Progenitor cell of endocrine pancreas (in vitro differentiated cells): ENCODE measurements at regions not wholly inside any gene's neighbourhood (a gene's known extent, or its start where the extent isn't known, plus 50 kb on each side); places are given as distances from the start of the nearest gene placed in this dataset.

Source experiments
- DNase-seq: peaks from one replicate; pipeline ENCODE4 v3.0.0; 2021; ENCODE audit warnings: low spot score; ENCODE audit not compliant: unreplicated experiment
- H3K27ac Mint-ChIP-seq: 2 replicates; pipeline ENCODE4 v1.8.0; 2021; ENCODE audit warnings: mild to moderate bottlenecking, moderate library complexity, mixed read lengths
- H3K27me3 Mint-ChIP-seq: 2 replicates; pipeline ENCODE4 v1.8.0; 2021; ENCODE audit warnings: mixed read lengths
- H3K36me3 Mint-ChIP-seq: 2 replicates; pipeline ENCODE4 v1.8.0; 2022; ENCODE audit warnings: mixed read lengths; ENCODE audit not compliant: insufficient read depth
- H3K4me1 Mint-ChIP-seq: 2 replicates; pipeline ENCODE4 v1.8.0; 2021; ENCODE audit warnings: low read depth, mixed read lengths
- H3K4me3 Mint-ChIP-seq: 2 replicates; pipeline ENCODE4 v1.8.0; 2021; ENCODE audit warnings: low read depth, mild to moderate bottlenecking, moderate library complexity, mixed read lengths
- H3K9me3 Mint-ChIP-seq: 2 replicates; pipeline ENCODE4 v1.8.0; 2021; ENCODE audit warnings: low read depth, mixed read lengths
- CTCF ChIP-seq: fragments of 200-600 bp; sonication (generic); IDR thresholded peaks from one replicate; pipeline ENCODE4 v1.5.0; 2021; ENCODE audit warnings: antibody characterized with exemption, mild to moderate bottlenecking; ENCODE audit not compliant: unreplicated experiment

- no peak for DNase-seq
- H3K4me3 Mint-ChIP-seq = no peak overlapping the region
- TF ChIP-seq CTCF = no peak
- H3K9me3 Mint-ChIP-seq = no peaks in the 10 kb centered on the region
- H3K4me1 Mint-ChIP-seq = peaks cover 1% of the 10 kb centered on the region
- no peaks in the 10 kb centered on the region for H3K27me3 Mint-ChIP-seq
- no peaks in the 10 kb centered on the region for H3K36me3 Mint-ChIP-seq
- H3K27ac Mint-ChIP-seq = no peak overlapping the region
Measured at GRCh38 chr18:39655341-39655740, 2089.7 kb upstream of the CELF4 start.

- Mint-ChIP-seq H3K36me3 (no peaks in the 10 kb centered on the region), H3K9me3 (no peaks in the 10 kb centered on the region)
Measured at GRCh38 chr18:39653221-39653620, 2087.6 kb upstream of the CELF4 start.

DNA sequence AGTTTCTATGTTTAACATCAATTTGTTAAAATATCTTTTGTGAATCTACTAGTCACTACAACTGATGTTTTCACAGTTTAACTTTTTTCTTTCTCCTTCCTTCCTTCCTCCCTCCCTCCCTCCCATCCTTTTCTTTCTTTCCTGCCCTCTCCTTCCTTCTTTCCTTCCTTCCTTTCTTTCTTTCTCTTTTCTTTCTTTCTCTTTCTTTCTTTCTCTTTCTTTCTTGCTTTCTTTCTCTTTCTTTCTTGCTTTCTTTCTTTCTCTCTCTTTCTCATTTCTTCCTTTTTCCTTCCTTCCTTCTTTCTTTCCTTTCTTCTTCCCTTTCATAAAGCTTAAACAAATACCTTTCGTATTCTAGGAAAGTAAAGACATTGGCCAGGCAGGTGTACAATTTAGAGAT lies 2083.0 kb upstream of the CELF4 start:
- no peak overlapping the region for H3K27ac Mint-ChIP-seq

More at GRCh38 chr18:39653221-39653620, 2087.6 kb upstream of the CELF4 start:
- Mint-ChIP-seq H3K27me3 (no peaks in the 10 kb centered on the region), H3K27ac (no peak overlapping the region), H3K4me3 (no peak overlapping the region), H3K4me1 (no peaks in the 10 kb centered on the region)
- DNase-seq = no peak
- no peak for TF ChIP-seq CTCF

DNA sequence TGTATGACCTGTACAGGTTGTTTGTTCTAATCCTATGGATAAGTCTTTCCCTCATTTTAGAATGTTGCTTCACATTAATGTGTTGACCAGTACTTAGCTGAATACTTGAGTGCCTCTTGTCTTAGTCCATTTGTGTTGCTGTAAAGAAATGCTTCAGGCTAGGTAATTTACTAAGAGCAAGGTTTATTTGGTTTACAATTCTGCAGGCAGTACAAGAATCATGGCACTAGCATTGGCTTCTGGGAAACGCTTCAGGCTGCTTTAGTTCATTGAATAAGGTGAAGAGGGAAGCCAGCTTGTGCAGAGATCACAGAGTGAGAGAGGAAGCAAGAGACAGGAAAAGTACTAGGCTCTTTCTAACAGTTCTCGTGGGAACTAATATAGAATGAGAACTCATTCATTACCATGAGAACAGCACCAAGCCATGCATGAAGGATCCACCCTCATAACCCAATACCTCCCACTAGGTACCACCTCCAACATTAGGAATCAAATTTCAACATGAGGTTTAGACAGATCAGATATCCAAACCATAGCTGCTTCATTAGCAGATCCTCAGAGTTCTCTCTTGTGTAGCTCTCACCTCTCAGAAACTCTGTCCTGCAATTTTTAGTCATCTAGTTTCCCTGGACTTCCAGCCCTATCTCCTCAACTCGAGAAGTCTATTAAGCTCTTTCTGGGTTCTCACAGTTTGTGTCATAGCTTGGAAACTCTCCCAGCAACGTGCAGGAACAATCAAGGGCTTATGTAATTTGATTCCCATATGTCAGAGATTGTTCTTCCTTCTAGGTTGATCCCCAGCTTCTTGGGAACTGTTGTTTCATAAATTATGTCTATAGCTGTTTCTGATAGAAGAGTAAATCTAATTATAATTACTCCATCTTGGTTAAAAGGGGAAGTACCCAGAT lies 2082.3 kb upstream of the CELF4 start:
- H3K27me3 Mint-ChIP-seq = no peaks in the 10 kb centered on the region
- H3K4me3 Mint-ChIP-seq = no peak overlapping the region

More for the DNA sequence above, 2083.0 kb upstream of the CELF4 start:
- Mint-ChIP-seq H3K4me3 (no peak overlapping the region), H3K36me3 (no peaks in the 10 kb centered on the region), H3K9me3 (no peaks in the 10 kb centered on the region), H3K4me1 (no peaks in the 10 kb centered on the region), H3K27me3 (no peaks in the 10 kb centered on the region)
- no peak for TF ChIP-seq CTCF
- DNase-seq = no peak

GRCh38 chr18:39638224-39638623 lies 2072.6 kb upstream of the CELF4 start:
- Mint-ChIP-seq H3K4me3 (no peak overlapping the region), H3K4me1 (peaks cover 9% of the 10 kb centered on the region), H3K36me3 (no peaks in the 10 kb centered on the region), H3K27me3 (no peaks in the 10 kb centered on the region), H3K9me3 (peaks cover 7% of the 10 kb centered on the region), H3K27ac (no peak overlapping the region)
- DNase-seq = no peak
- TF ChIP-seq CTCF = no peak

More for the DNA sequence above, 2082.3 kb upstream of the CELF4 start:
- no peaks in the 10 kb centered on the region for H3K4me1 Mint-ChIP-seq
- no peaks in the 10 kb centered on the region for H3K36me3 Mint-ChIP-seq
- H3K9me3 Mint-ChIP-seq = no peaks in the 10 kb centered on the region
- H3K27ac Mint-ChIP-seq = no peak overlapping the region
- no peak for TF ChIP-seq CTCF
- no peak for DNase-seq
